HFFc6 (cell line): ENCODE measurements at regions not wholly inside any gene's neighbourhood (a gene's known extent, or its start where the extent isn't known, plus 50 kb on each side); places are given as distances from the start of the nearest gene placed in this dataset.
"Not testable (repeated sequence)": the region's sequence is repeated elsewhere in the genome, so short reads cannot be mapped to it uniquely, and the experiment has no call there.

Experiments used
- DNase-seq: peaks from one replicate; pipeline ENCODE4 v3.0.0-alpha.2; 2018
- H3K27ac Mint-ChIP-seq: 2 replicates; pipeline ENCODE4 v1.8.0; 2020; ENCODE audit warnings: mild to moderate bottlenecking, mixed read lengths
- H3K27me3 Mint-ChIP-seq: 2 replicates; pipeline ENCODE4 v1.8.0; 2021; ENCODE audit warnings: mild to moderate bottlenecking, moderate library complexity, mixed read lengths; ENCODE audit not compliant: insufficient read depth
- H3K36me3 Mint-ChIP-seq: 2 replicates; pipeline ENCODE4 v1.8.0; 2021; ENCODE audit warnings: low read depth, mixed read lengths
- H3K4me1 Mint-ChIP-seq: 2 replicates; pipeline ENCODE4 v1.8.0; 2020; ENCODE audit warnings: low read depth, mixed read lengths
- H3K4me3 Mint-ChIP-seq: 2 replicates; pipeline ENCODE4 v1.8.0; 2020; ENCODE audit warnings: mild to moderate bottlenecking, moderate library complexity, mixed read lengths
- H3K9me3 Mint-ChIP-seq: 2 replicates; pipeline ENCODE4 v1.8.0; 2020; ENCODE audit warnings: mild to moderate bottlenecking, mixed read lengths
- TF ChIP-seq, protein P1 (sequence below): fragments of 200-600 bp; sonication (generic); IDR thresholded peaks from 2 replicates; pipeline ENCODE4 v1.5.0; 2021; ENCODE audit warnings: antibody characterized with exemption, mild to moderate bottlenecking

DNA sequence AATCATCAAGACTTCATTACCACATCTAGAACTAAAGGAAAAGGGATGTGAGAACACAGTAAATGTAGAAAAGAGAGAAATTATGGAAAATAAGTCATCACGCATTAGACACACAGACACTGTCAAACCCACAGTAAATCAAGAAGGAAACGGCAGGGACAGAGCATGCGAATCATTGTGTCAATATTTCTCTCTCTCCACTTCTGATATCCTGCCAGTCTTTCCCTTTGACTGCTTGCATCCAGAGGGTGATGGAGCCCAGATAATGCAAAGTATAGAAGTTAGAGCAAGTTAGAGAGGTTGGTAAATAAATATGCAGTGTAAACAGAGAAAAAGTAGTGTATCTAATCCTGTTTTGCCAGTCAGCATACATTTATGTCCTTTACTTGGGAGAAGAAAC lies 706.8 kb upstream of the ANO3 start:
- Mint-ChIP-seq H3K4me1 (no peaks in the 10 kb centered on the region), H3K27me3 (no peaks in the 10 kb centered on the region), H3K27ac (no peak overlapping the region), H3K9me3 (peaks cover 46% of the 10 kb centered on the region), H3K4me3 (no peak overlapping the region), H3K36me3 (no peaks in the 10 kb centered on the region)
- DNase-seq = no peak
- TF ChIP-seq, protein P1, sequence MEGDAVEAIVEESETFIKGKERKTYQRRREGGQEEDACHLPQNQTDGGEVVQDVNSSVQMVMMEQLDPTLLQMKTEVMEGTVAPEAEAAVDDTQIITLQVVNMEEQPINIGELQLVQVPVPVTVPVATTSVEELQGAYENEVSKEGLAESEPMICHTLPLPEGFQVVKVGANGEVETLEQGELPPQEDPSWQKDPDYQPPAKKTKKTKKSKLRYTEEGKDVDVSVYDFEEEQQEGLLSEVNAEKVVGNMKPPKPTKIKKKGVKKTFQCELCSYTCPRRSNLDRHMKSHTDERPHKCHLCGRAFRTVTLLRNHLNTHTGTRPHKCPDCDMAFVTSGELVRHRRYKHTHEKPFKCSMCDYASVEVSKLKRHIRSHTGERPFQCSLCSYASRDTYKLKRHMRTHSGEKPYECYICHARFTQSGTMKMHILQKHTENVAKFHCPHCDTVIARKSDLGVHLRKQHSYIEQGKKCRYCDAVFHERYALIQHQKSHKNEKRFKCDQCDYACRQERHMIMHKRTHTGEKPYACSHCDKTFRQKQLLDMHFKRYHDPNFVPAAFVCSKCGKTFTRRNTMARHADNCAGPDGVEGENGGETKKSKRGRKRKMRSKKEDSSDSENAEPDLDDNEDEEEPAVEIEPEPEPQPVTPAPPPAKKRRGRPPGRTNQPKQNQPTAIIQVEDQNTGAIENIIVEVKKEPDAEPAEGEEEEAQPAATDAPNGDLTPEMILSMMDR = no peak

DNA sequence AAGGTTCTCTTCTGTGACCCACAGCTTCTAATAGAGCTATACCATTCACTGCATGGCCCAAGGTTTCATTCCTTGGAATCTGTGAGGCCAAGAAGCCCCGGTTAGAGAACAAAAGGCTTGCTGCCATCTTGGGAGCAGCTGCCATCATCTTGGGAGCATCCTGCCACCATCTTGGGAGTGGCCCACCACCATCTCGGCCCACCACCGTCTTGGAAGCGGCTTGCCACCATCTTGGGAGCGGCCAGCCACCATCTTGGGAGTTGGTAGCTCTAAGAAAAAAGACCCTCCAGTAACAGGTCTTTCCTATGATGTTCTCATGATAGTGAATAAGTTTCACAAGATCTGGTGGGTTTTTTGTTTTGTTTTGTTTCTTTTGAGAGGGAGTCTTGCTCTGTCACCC lies 703.9 kb upstream of the ANO3 start:
- Mint-ChIP-seq H3K36me3 (no peaks in the 10 kb centered on the region), H3K27me3 (no peaks in the 10 kb centered on the region), H3K4me3 (no peak overlapping the region), H3K27ac (no peak overlapping the region), H3K9me3 (peaks cover 38% of the 10 kb centered on the region), H3K4me1 (no peaks in the 10 kb centered on the region)
- TF ChIP-seq, protein P1 = no peak
- DNase-seq = no peak

DNA sequence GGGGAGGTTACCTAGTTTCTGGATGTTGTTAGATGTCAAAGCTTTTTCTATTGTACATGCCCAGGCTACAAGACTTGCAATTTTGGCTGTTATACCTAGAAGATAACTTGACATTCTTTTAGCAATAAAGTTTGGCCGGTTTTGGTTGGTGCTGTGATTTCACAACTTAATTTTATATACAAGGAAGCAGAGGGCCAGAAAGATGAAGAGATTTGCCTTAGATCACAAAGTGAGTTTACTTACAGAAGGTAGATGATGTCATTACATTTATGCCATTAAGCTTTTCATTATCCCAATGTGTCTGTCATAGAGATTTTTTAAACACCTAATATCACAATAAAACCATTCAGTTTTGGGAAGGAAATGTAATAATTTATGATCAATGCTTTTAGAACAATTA lies 698.7 kb upstream of the ANO3 start:
- Mint-ChIP-seq H3K27me3 (no peaks in the 10 kb centered on the region), H3K36me3 (no peaks in the 10 kb centered on the region), H3K9me3 (peaks cover 26% of the 10 kb centered on the region)

DNA sequence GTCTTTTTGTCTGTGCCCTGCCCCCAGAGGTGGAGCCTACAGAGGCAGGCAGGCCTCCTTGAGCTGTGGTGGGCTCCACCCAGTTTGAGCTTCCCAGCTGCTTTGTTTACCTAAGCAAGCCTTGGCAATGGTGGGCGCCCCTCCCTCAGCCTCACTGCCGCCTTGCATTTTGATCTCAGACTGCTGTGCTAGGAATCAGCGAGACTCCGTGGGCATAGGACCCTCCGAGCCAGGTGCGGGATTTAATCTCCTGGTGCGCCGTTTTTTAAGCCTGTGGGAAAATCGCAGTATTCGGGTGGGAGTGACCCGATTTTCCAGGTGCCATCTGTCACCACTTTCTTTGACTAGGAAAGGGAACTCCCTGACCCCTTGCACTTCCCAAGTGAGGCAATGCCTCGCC lies 682.7 kb upstream of the ANO3 start:
- DNase-seq, H3K27me3 Mint-ChIP-seq: not testable (repeated sequence)

More for the DNA sequence above, 698.7 kb upstream of the ANO3 start:
- Mint-ChIP-seq H3K4me1 (no peaks in the 10 kb centered on the region), H3K27ac (no peak overlapping the region), H3K4me3 (no peak overlapping the region)
- TF ChIP-seq, protein P1 = no peak
- no peak for DNase-seq

DNA sequence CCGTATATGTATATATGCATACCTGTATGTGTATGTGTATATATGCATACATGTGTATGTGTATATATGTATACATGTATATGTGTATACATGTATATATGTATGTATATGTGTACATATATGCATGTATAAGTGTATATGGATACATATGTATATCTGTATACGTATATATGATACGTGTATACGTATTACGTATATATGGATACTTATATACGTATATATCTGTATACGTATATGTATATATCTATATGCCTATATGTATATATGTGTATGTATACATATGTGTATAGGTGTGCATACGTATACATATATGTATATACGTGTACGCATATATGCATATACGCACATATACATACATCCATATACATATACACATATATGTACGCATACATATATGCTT lies 681.6 kb upstream of the ANO3 start:
- peaks cover 31% of the 10 kb centered on the region for H3K9me3 Mint-ChIP-seq
- no peaks in the 10 kb centered on the region for H3K4me1 Mint-ChIP-seq
- H3K4me3 Mint-ChIP-seq = no peak overlapping the region
- no peaks in the 10 kb centered on the region for H3K27me3 Mint-ChIP-seq
- peaks cover 7% of the 10 kb centered on the region; the same call in 1 of the 2 replicates for H3K36me3 Mint-ChIP-seq
- no peak overlapping the region for H3K27ac Mint-ChIP-seq
- DNase-seq = no peak
- TF ChIP-seq, protein P1 = no peak

More for the DNA sequence above, 682.7 kb upstream of the ANO3 start:
- H3K27ac Mint-ChIP-seq, H3K4me1 Mint-ChIP-seq, H3K4me3 Mint-ChIP-seq, H3K36me3 Mint-ChIP-seq: not testable (repeated sequence)
- peaks cover 30% of the 10 kb centered on the region for H3K9me3 Mint-ChIP-seq

GRCh38 chr11:25655636-25656035 lies 676.3 kb upstream of the ANO3 start:
- DNase-seq = no peak
- Mint-ChIP-seq H3K27me3 (no peaks in the 10 kb centered on the region; the same call in 1 of the 2 replicates), H3K36me3 (no peaks in the 10 kb centered on the region), H3K27ac (no peak overlapping the region), H3K4me3 (no peak overlapping the region), H3K4me1 (no peaks in the 10 kb centered on the region), H3K9me3 (peaks cover 24% of the 10 kb centered on the region)
- TF ChIP-seq, protein P1 = no peak
